Mesendoderm (in vitro differentiated cells): ENCODE measurements at regions not wholly inside any gene's neighbourhood (a gene's known extent, or its start where the extent isn't known, plus 50 kb on each side); places are given as distances from the start of the nearest gene placed in this dataset.

Experiments
- DNase-seq: peaks from one replicate; pipeline ENCODE4 v3.0.0; 2013
- H2AK5ac ChIP-seq: 2 replicates; pipeline ENCODE4 v1.6.1; 2013; ENCODE audit warnings: low read length, inconsistent platforms
- H2BK120ac ChIP-seq: 2 replicates; pipeline ENCODE4 v1.6.1; 2013; ENCODE audit warnings: low read depth, mild to moderate bottlenecking, low read length, moderate library complexity, mixed read lengths
- H2BK15ac ChIP-seq: replicated peaks from 2 replicates; pipeline ENCODE4 v1.6.1; 2013; ENCODE audit warnings: low read depth, mild to moderate bottlenecking, moderate library complexity
- H2BK5ac ChIP-seq: 2 replicates; pipeline ENCODE4 v1.6.1; 2013; ENCODE audit warnings: low read length, inconsistent platforms
- H3K18ac ChIP-seq: 2 replicates; pipeline ENCODE4 v1.6.1; 2013; ENCODE audit warnings: mild to moderate bottlenecking, low read length, mixed read lengths
- H3K23ac ChIP-seq: one replicate; pipeline ENCODE4 v1.6.1; 2013; ENCODE audit warnings: low read length
- H3K27ac ChIP-seq: 2 replicates; pipeline ENCODE4 v1.5.1; 2013; ENCODE audit warnings: low read depth, mild to moderate bottlenecking, inconsistent platforms, low read length, moderate library complexity
- H3K27me3 ChIP-seq: 2 replicates; pipeline ENCODE4 v1.6.1; 2013; ENCODE audit warnings: low read length, control low read depth, mild to moderate bottlenecking, inconsistent platforms; ENCODE audit not compliant: insufficient read depth, poor library complexity
- H3K36me3 ChIP-seq: 2 replicates; pipeline ENCODE4 v1.6.1; 2013; ENCODE audit warnings: low read length, inconsistent platforms; ENCODE audit not compliant: control insufficient read depth, insufficient read depth
- H3K4ac ChIP-seq: one replicate; pipeline ENCODE4 v1.6.1; 2013; ENCODE audit warnings: low read depth, mild to moderate bottlenecking, low read length, moderate library complexity
- H3K4me1 ChIP-seq: 2 replicates; pipeline ENCODE4 v1.6.1; 2013; ENCODE audit warnings: low read depth, low read length, inconsistent platforms; ENCODE audit not compliant: control insufficient read depth
- H3K4me2 ChIP-seq: 2 replicates; pipeline ENCODE4 v1.6.1; 2013; ENCODE audit warnings: low read length
- H3K4me3 ChIP-seq: 2 replicates; pipeline ENCODE4 v1.5.1; 2013; ENCODE audit warnings: mild to moderate bottlenecking, low read length
- H3K56ac ChIP-seq: one replicate; pipeline ENCODE4 v1.6.1; 2013; ENCODE audit warnings: low read length
- H3K79me1 ChIP-seq: 2 replicates; pipeline ENCODE4 v1.6.1; 2013; ENCODE audit warnings: low read length, inconsistent platforms
- H3K79me2 ChIP-seq: 2 replicates; pipeline ENCODE4 v1.6.1; 2013; ENCODE audit warnings: mild to moderate bottlenecking, low read length; ENCODE audit not compliant: control insufficient read depth, insufficient read depth
- H3K9ac ChIP-seq: 2 replicates; pipeline ENCODE4 v1.6.1; 2013; ENCODE audit warnings: low read length, inconsistent platforms
- H4K5ac ChIP-seq: one replicate; pipeline ENCODE4 v1.6.1; 2013; ENCODE audit warnings: low read length
- H4K8ac ChIP-seq: one replicate; pipeline ENCODE4 v1.6.1; 2013; ENCODE audit warnings: low read depth, mild to moderate bottlenecking, control low read depth, low read length, moderate library complexity
- WGBS: extraction: QIAGEN DNeasy Blood & Tissue Kit; methylation state at CpG from one replicate; pipeline ENCODE4 v1.1.7; 2013; ENCODE audit warnings: low lambda C conversion rate, missing lambda C conversion rate; ENCODE audit not compliant: insufficient coverage; ENCODE audit errors: extremely low coverage; 5-methylcytosine and 5-hydroxymethylcytosine counted together

GRCh38 chr15:69660658-69661405 lies 208.2 kb downstream of the RPLP1 start:
- H3K27me3 ChIP-seq: no peaks in the 10 kb centered on the region
- H3K4me2 ChIP-seq: no peak overlapping the region

GRCh38 chr15:69661446-69661845 lies 208.8 kb downstream of the RPLP1 start:
- no peaks in the 10 kb centered on the region for H3K36me3 ChIP-seq
- no peak overlapping the region for H3K4me2 ChIP-seq
- DNase-seq: no peak
- no CpG with 5 or more reads among the region's 6 CpGs for WGBS
- no peak overlapping the region for H3K27ac ChIP-seq
- H2BK5ac ChIP-seq: no peak overlapping the region
- H2BK120ac ChIP-seq: no peak overlapping the region
- no peak overlapping the region for H3K4ac ChIP-seq
- H3K79me2 ChIP-seq: no peaks in the 10 kb centered on the region
- H3K4me3 ChIP-seq: no peak overlapping the region
- H2AK5ac ChIP-seq: no peak overlapping the region
- no peak overlapping the region for H3K23ac ChIP-seq
- H3K79me1 ChIP-seq: no peaks in the 10 kb centered on the region
- no peak overlapping the region for H2BK15ac ChIP-seq
- no peaks in the 10 kb centered on the region for H3K27me3 ChIP-seq
- H3K56ac ChIP-seq: no peak overlapping the region
- H3K18ac ChIP-seq: no peak overlapping the region
- H3K4me1 ChIP-seq: no peaks in the 10 kb centered on the region
- H3K9ac ChIP-seq: no peak overlapping the region
- no peak overlapping the region for H4K5ac ChIP-seq
- no peak overlapping the region for H4K8ac ChIP-seq

More at GRCh38 chr15:69660658-69661405, 208.2 kb downstream of the RPLP1 start:
- Histone ChIP-seq H3K56ac (no peak overlapping the region), H3K79me1 (no peaks in the 10 kb centered on the region), H3K23ac (no peak overlapping the region), H3K4me1 (no peaks in the 10 kb centered on the region), H4K5ac (no peak overlapping the region), H3K18ac (no peak overlapping the region), H2BK120ac (no peak overlapping the region), H3K79me2 (no peaks in the 10 kb centered on the region), H3K4ac (no peak overlapping the region), H3K4me3 (no peak overlapping the region), H3K36me3 (no peaks in the 10 kb centered on the region), H3K27ac (no peak overlapping the region), H2BK15ac (no peak overlapping the region), H3K9ac (no peak overlapping the region), H2BK5ac (no peak overlapping the region), H2AK5ac (no peak overlapping the region), H4K8ac (no peak overlapping the region)
- WGBS: no CpG with 5 or more reads among the region's 7 CpGs
- no peak for DNase-seq

GRCh38 chr15:69661871-69662644 lies 209.4 kb downstream of the RPLP1 start:
- Histone ChIP-seq H2BK15ac (no peak overlapping the region), H3K56ac (no peak overlapping the region), H3K36me3 (no peaks in the 10 kb centered on the region), H2AK5ac (no peak overlapping the region), H3K18ac (no peak overlapping the region), H4K5ac (no peak overlapping the region), H2BK5ac (no peak overlapping the region), H3K79me1 (no peaks in the 10 kb centered on the region), H3K27ac (no peak overlapping the region), H3K23ac (no peak overlapping the region), H3K79me2 (no peaks in the 10 kb centered on the region), H3K4me2 (no peak overlapping the region), H4K8ac (no peak overlapping the region), H3K9ac (no peak overlapping the region), H3K4me3 (no peak overlapping the region), H3K4me1 (no peaks in the 10 kb centered on the region), H3K4ac (no peak overlapping the region), H2BK120ac (no peak overlapping the region), H3K27me3 (no peaks in the 10 kb centered on the region)
- WGBS: no CpG with 5 or more reads among the region's 9 CpGs
- no peak for DNase-seq

GRCh38 chr15:69662645-69663000 lies 210.0 kb downstream of the RPLP1 start:
- Histone ChIP-seq H3K36me3 (no peaks in the 10 kb centered on the region), H3K79me1 (no peaks in the 10 kb centered on the region), H3K27ac (no peak overlapping the region), H3K56ac (no peak overlapping the region), H2BK120ac (no peak overlapping the region), H3K4me2 (no peak overlapping the region), H3K18ac (no peak overlapping the region), H3K4ac (no peak overlapping the region), H2BK5ac (no peak overlapping the region), H2BK15ac (no peak overlapping the region), H4K5ac (no peak overlapping the region), H4K8ac (no peak overlapping the region), H3K27me3 (no peaks in the 10 kb centered on the region), H3K4me3 (no peak overlapping the region), H3K79me2 (no peaks in the 10 kb centered on the region), H2AK5ac (no peak overlapping the region), H3K4me1 (no peaks in the 10 kb centered on the region), H3K9ac (no peak overlapping the region), H3K23ac (no peak overlapping the region)
- no CpG with 5 or more reads among the region's 4 CpGs for WGBS
- no peak for DNase-seq

- Histone ChIP-seq H4K5ac (no peak overlapping the region), H3K23ac (no peak overlapping the region), H3K36me3 (no peaks in the 10 kb centered on the region), H2BK15ac (no peak overlapping the region), H3K4ac (no peak overlapping the region), H3K27ac (no peak overlapping the region), H3K4me3 (no peak overlapping the region), H4K8ac (no peak overlapping the region), H3K4me2 (no peak overlapping the region), H2AK5ac (no peak overlapping the region), H2BK5ac (no peak overlapping the region), H3K18ac (no peak overlapping the region), H3K79me1 (no peaks in the 10 kb centered on the region), H2BK120ac (no peak overlapping the region), H3K27me3 (no peaks in the 10 kb centered on the region), H3K79me2 (no peaks in the 10 kb centered on the region), H3K4me1 (no peaks in the 10 kb centered on the region), H3K9ac (no peak overlapping the region), H3K56ac (no peak overlapping the region)
- no peak for DNase-seq
Observed at GRCh38 chr15:69663441-69663840, 210.8 kb downstream of the RPLP1 start.
